ENCODE measurements at regions not wholly inside any gene's neighbourhood (a gene's known extent, or its start where the extent isn't known, plus 50 kb on each side); places are given as distances from the start of the nearest gene placed in this dataset.
"Not testable (repeated sequence)": the region's sequence is repeated elsewhere in the genome, so short reads cannot be mapped to it uniquely, and the experiment has no call there.

DNA sequence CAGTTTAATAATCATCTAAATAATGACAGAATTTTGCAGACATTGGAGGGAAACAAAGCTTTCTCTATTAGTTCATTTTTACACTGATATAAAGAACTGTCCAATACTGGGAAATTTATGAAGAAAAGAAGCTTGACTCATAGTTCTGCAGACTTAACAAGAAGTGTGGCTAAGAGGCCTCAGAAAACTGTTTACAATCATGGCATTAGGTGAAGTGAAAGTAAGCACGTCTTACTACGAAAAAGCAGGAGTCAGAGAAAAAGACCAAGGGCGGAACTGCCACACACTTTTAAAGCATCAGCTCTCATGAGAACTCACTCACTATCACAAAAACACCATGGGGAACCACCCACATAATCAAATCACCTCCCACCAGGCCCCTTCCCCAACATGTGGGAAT, 804.4 kb downstream of the FLRT2 start:
- Mint-ChIP-seq H3K27me3 (no peaks in the 10 kb centered on the region), H3K4me3 (no peak overlapping the region), H3K9me3 (peaks cover 6% of the 10 kb centered on the region), H3K36me3 (no peaks in the 10 kb centered on the region), H3K27ac (no peak overlapping the region), H3K4me1 (no peaks in the 10 kb centered on the region)
- no peak for ATAC-seq

- no peak overlapping the region for H3K4me3 Mint-ChIP-seq
- no peaks in the 10 kb centered on the region for H3K36me3 Mint-ChIP-seq
- H3K27ac Mint-ChIP-seq, result no peak overlapping the region
- peaks cover 6% of the 10 kb centered on the region for H3K9me3 Mint-ChIP-seq
- ATAC-seq, result no peak
- H3K4me1 Mint-ChIP-seq, result no peaks in the 10 kb centered on the region
- H3K27me3 Mint-ChIP-seq, result no peaks in the 10 kb centered on the region
Measured at GRCh38 chr14:86333493-86333892, 803.5 kb downstream of the FLRT2 start.

DNA sequence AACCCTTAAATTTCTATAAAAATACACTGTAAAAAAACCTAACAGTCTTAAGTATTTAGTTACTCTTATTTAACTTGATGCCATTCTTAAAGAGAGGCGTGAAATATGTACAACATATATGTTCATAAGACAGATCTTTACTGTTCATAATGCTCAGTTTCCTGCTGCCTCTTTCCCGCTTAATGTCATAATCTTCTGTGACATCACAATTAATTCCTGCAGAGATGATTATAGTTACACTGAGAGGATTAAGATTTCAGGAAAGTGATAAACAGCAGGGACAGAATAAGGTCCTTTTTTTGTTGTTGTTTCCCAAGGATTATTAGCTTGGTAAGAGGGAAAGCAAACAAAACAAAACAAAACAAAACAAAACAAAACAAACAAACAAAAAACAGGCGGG, 801.4 kb downstream of the FLRT2 start:
- Mint-ChIP-seq H3K4me1 (no peaks in the 10 kb centered on the region), H3K9me3 (no peaks in the 10 kb centered on the region), H3K36me3 (no peaks in the 10 kb centered on the region), H3K27ac (no peak overlapping the region), H3K4me3 (no peak overlapping the region), H3K27me3 (no peaks in the 10 kb centered on the region)
- ATAC-seq, result no peak

DNA sequence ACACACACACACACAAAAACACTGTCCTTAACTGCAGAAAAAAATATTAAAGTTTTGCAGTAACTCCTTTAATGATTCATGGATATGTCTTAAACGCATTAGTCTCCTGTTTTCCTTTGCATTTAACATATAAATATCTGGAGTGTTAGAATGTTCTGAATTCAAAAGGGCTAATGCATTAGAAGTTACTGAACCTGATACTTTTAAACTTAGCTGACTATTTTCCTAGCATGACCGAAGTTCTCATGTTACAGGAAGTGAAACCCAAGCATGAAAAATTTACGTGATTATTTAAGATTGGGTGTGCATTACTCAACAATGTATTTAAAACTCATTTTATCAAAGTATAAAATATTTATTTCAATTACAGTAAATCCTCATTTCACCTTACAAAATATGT, 791.2 kb downstream of the FLRT2 start:
- Mint-ChIP-seq H3K9me3 (peaks cover 6% of the 10 kb centered on the region), H3K4me3 (no peak overlapping the region), H3K27ac (no peak overlapping the region), H3K27me3 (no peaks in the 10 kb centered on the region), H3K4me1 (no peaks in the 10 kb centered on the region), H3K36me3 (no peaks in the 10 kb centered on the region)
- ATAC-seq, result no peak

DNA sequence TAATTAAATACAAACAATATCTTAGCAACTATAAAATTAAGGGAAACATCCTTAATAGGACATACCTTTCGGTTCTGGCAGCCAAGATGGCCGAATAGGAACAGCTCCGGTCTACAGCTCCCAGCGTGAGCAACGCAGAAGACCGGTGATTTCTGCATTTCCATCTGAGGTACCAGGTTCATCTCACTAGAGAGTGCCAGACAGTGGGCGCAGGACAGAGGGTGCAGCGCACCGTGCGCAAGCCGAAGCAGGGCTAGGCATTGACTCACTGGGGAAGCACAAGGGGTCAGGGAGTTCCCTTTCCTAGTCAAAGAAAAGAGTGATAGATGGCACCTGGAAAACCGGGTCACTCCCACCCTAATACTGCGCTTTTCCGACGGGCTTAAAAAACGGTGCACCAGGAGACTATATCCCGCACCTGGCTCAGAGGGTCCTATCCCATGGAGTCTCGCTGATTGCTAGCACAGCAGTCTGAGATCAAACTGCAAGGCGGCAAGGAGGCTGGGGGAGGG, 782.3 kb downstream of the FLRT2 start:
- not testable (repeated sequence) for H3K36me3 Mint-ChIP-seq, H3K27ac Mint-ChIP-seq, H3K4me3 Mint-ChIP-seq, H3K27me3 Mint-ChIP-seq, H3K9me3 Mint-ChIP-seq, H3K4me1 Mint-ChIP-seq, ATAC-seq

DNA sequence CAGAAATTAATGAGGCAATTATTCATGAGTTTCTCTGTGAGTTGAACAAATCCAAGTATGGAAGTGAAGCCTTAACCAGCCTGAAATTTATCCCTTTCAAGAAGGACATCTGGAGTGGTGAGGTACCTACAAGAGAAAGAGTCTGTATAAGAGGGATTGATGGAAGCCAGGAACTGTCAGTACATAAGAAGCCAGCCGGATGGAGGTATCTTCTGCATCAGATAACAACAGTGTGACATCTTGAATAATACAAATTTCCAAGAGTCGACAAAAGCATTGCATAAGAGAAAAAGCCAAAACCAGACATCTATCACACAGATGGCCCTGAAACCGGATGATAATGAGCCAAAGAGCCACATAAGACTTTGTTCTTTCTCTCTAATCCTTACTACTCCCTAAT, 781.2 kb downstream of the FLRT2 start:
- no peak for ATAC-seq
- H3K36me3 Mint-ChIP-seq, result no peaks in the 10 kb centered on the region
- H3K4me1 Mint-ChIP-seq, result no peaks in the 10 kb centered on the region
- H3K4me3 Mint-ChIP-seq, result no peak overlapping the region
- H3K9me3 Mint-ChIP-seq, result peaks cover 7% of the 10 kb centered on the region
- no peaks in the 10 kb centered on the region for H3K27me3 Mint-ChIP-seq
- H3K27ac Mint-ChIP-seq, result no peak overlapping the region

- ATAC-seq, result no peak
- Mint-ChIP-seq H3K36me3 (no peaks in the 10 kb centered on the region), H3K4me3 (no peak overlapping the region), H3K27ac (no peak overlapping the region), H3K27me3 (no peaks in the 10 kb centered on the region), H3K9me3 (peaks cover 7% of the 10 kb centered on the region), H3K4me1 (no peaks in the 10 kb centered on the region)
Measured at GRCh38 chr14:86310611-86311010, 780.7 kb downstream of the FLRT2 start.

GRCh38 chr14:86310148-86310547, 780.2 kb downstream of the FLRT2 start:
- peaks cover 7% of the 10 kb centered on the region for H3K9me3 Mint-ChIP-seq
- no peak for ATAC-seq
- H3K4me1 Mint-ChIP-seq, result no peaks in the 10 kb centered on the region
- H3K4me3 Mint-ChIP-seq, result no peak overlapping the region
- H3K27ac Mint-ChIP-seq, result no peak overlapping the region
- H3K36me3 Mint-ChIP-seq, result no peaks in the 10 kb centered on the region
- no peaks in the 10 kb centered on the region for H3K27me3 Mint-ChIP-seq

GRCh38 chr14:86305058-86305457, 775.1 kb downstream of the FLRT2 start:
- Mint-ChIP-seq H3K27me3 (no peaks in the 10 kb centered on the region), H3K9me3 (peaks cover 5% of the 10 kb centered on the region), H3K4me3 (no peak overlapping the region), H3K36me3 (no peaks in the 10 kb centered on the region), H3K4me1 (no peaks in the 10 kb centered on the region), H3K27ac (no peak overlapping the region)
- ATAC-seq, result no peak

DNA sequence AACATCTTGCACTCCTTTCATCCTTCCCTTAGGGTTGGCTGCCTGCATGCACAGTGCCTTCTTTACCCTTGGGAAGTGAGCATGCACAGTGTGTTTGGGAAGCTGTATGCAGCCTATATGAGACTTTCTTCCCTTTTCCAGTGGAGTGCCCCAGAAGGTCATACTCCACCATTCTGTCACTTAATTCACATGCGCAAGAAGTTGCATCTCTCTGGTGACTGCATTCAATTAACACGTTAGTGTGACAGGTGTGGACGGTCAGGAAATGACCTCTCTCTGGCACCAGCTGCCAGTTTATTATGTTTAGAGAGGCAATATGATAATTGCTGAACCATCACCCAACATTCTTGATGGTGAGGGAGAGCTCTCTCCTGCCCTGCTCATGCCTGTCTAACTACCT, 770.0 kb downstream of the FLRT2 start:
- no peak for ATAC-seq
- no peak overlapping the region for H3K4me3 Mint-ChIP-seq
- H3K27ac Mint-ChIP-seq, result no peak overlapping the region

GRCh38 chr14:86296173-86296572, 766.2 kb downstream of the FLRT2 start:
- no peak overlapping the region for H3K27ac Mint-ChIP-seq
- no peaks in the 10 kb centered on the region for H3K36me3 Mint-ChIP-seq
- no peak overlapping the region for H3K4me3 Mint-ChIP-seq
- H3K4me1 Mint-ChIP-seq, result no peaks in the 10 kb centered on the region
- H3K9me3 Mint-ChIP-seq, result peaks cover 4% of the 10 kb centered on the region
- ATAC-seq, result no peak
- H3K27me3 Mint-ChIP-seq, result no peaks in the 10 kb centered on the region

More for the DNA sequence above, 770.0 kb downstream of the FLRT2 start:
- Mint-ChIP-seq H3K27me3 (no peaks in the 10 kb centered on the region), H3K36me3 (no peaks in the 10 kb centered on the region), H3K4me1 (no peaks in the 10 kb centered on the region), H3K9me3 (peaks cover 2% of the 10 kb centered on the region)

DNA sequence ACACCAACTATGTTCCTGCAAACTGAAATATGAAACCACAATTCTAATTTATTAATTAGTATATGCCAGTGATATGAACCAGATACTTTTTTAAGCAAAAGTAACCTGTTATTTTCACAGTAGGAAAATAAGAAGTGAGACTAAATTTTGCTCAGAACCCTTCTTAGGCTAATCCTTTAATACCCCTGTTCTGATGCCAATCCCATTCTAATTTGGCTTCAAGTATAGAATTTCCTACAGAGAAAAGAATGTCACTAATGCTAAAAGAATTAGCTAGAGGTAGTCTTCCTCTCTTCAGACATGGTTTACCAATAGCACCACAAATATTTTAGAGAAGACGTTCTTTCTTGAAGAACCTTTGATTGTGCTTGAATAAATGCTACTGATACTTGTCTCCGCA, 758.4 kb downstream of the FLRT2 start:
- no peak overlapping the region for H3K27ac Mint-ChIP-seq
- no peaks in the 10 kb centered on the region for H3K36me3 Mint-ChIP-seq
- H3K27me3 Mint-ChIP-seq, result no peaks in the 10 kb centered on the region
- H3K9me3 Mint-ChIP-seq, result peaks cover 19% of the 10 kb centered on the region
- H3K4me1 Mint-ChIP-seq, result no peaks in the 10 kb centered on the region
- ATAC-seq, result no peak
- H3K4me3 Mint-ChIP-seq, result no peak overlapping the region

DNA sequence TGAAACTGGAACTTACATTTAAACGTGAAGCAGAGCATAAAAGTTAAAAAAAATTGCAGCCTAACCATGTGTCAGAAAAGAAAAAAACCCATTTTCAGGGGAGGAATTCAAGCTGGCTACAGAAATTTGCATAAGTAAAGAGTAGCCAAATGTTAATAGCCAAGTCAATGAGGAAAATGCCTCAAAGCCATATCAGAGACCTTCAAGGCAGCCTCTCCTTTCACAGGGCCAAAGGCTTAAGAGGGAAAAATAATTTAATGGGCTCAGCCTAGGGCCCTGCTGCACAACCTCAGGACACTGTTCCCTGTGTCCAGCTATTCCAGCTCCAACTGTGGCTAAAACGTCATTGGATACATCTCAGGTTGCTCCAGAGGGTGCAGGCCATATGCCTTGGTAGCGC, 749.5 kb downstream of the FLRT2 start:
- Mint-ChIP-seq H3K9me3 (no peaks in the 10 kb centered on the region), H3K4me1 (no peaks in the 10 kb centered on the region), H3K36me3 (no peaks in the 10 kb centered on the region), H3K4me3 (no peak overlapping the region), H3K27me3 (no peaks in the 10 kb centered on the region), H3K27ac (no peak overlapping the region)
- ATAC-seq, result no peak

- no peak for ATAC-seq
- no peaks in the 10 kb centered on the region for H3K36me3 Mint-ChIP-seq
- peaks cover 4% of the 10 kb centered on the region for H3K9me3 Mint-ChIP-seq
- no peak overlapping the region for H3K27ac Mint-ChIP-seq
- H3K27me3 Mint-ChIP-seq, result no peaks in the 10 kb centered on the region
- H3K4me3 Mint-ChIP-seq, result no peak overlapping the region
- H3K4me1 Mint-ChIP-seq, result no peaks in the 10 kb centered on the region
Measured at GRCh38 chr14:86257973-86258372, 728.0 kb downstream of the FLRT2 start.

DNA sequence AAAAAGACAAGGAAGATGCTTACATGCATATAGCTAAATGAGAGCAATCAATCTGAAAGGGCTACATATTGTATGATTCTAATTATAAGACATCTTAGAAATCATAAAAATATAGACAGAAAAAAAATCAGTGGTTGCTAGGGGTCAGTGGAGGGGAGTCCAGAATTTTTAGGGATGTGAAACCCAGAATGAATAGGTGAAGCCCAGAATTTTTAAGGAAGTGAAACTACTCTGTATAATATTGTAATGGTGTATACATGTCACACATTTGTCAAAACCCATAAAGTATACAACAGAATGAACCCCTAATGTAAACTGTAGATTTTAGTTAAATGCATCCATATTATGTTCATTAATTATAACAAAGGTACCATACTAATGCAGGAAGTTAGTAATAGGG, 713.2 kb downstream of the FLRT2 start:
- H3K9me3 Mint-ChIP-seq, result peaks cover 2% of the 10 kb centered on the region

GRCh38 chr14:86237733-86238132, 707.8 kb downstream of the FLRT2 start:
- no peak overlapping the region for H3K27ac Mint-ChIP-seq
- H3K36me3 Mint-ChIP-seq, result no peaks in the 10 kb centered on the region
- no peaks in the 10 kb centered on the region for H3K27me3 Mint-ChIP-seq
- peaks cover 7% of the 10 kb centered on the region for H3K9me3 Mint-ChIP-seq
- peaks cover 1% of the 10 kb centered on the region for H3K4me1 Mint-ChIP-seq
- no peak for ATAC-seq
- no peak overlapping the region for H3K4me3 Mint-ChIP-seq

More for the DNA sequence above, 713.2 kb downstream of the FLRT2 start:
- no peaks in the 10 kb centered on the region for H3K27me3 Mint-ChIP-seq
- peak; percentile 72 for ATAC-seq
- no peak overlapping the region for H3K4me3 Mint-ChIP-seq
- H3K36me3 Mint-ChIP-seq, result no peaks in the 10 kb centered on the region
- H3K4me1 Mint-ChIP-seq, result peaks cover 6% of the 10 kb centered on the region
- H3K27ac Mint-ChIP-seq, result no peak overlapping the region

- H3K4me1 Mint-ChIP-seq, result no peaks in the 10 kb centered on the region
- H3K4me3 Mint-ChIP-seq, result no peak overlapping the region
Measured at GRCh38 chr14:86221755-86222154, 691.8 kb downstream of the FLRT2 start.

More at GRCh38 chr14:86221755-86222154, 691.8 kb downstream of the FLRT2 start:
- Mint-ChIP-seq H3K36me3 (no peaks in the 10 kb centered on the region), H3K9me3 (peaks cover 7% of the 10 kb centered on the region), H3K27me3 (no peaks in the 10 kb centered on the region), H3K27ac (no peak overlapping the region)
- ATAC-seq, result no peak

All from stimulated activated memory B cell treated with anti-CD40 and anti-IgM and Interleukin-4, amounts not matched to agents 10 μg/mL and 1 μg/mL and 100 μg/mL, for 72 hours (primary cell).